ENCODE measurements at regions not wholly inside any gene's neighbourhood (a gene's known extent, or its start where the extent isn't known, plus 50 kb on each side); places are given as distances from the start of the nearest gene placed in this dataset.

- TF ChIP-seq CHD7 (IDR thresholded peaks at IDR 0.05; ENCODE audit: insufficient replicate concordance, low read length) (no peak), ZNF274 (IDR thresholded peaks at IDR 0.05; ENCODE audit: borderline replicate concordance, extremely low read depth, low read length) (no peak), RNF2 (IDR thresholded peaks at IDR 0.05; ENCODE audit: borderline replicate concordance, low read depth, low read length, missing control alignments, poor library complexity, severe bottlenecking) (no peak), RFX5 (IDR thresholded peaks at IDR 0.05; ENCODE audit: borderline replicate concordance, low read depth, low read length) (no peak), GABPA (IDR thresholded peaks at IDR 0.05; ENCODE audit: borderline replicate concordance, insufficient read depth, low read length) (no peak), RBBP5 (IDR thresholded peaks at IDR 0.05; ENCODE audit: borderline replicate concordance, low read depth, low read length) (no peak), USF2 (IDR thresholded peaks at IDR 0.05; ENCODE audit: low read length) (no peak), ATF3 (IDR thresholded peaks at IDR 0.05; ENCODE audit: insufficient read depth, low read depth, low read length) (no peak), SIN3A (conservative IDR thresholded peaks at IDR 0.05 in 1 of 2, IDR thresholded peaks at IDR 0.05 in 1 of 2; ENCODE audit: low read depth in 1 of 2, low read length in 2 of 2) (no peak)
These were observed 296.7 kb upstream of the FKBP1C start (continued) for GRCh38 chr6:62914530-62914929.
